ENCODE measurements at regions not wholly inside any gene's neighbourhood (a gene's known extent, or its start where the extent isn't known, plus 50 kb on each side); places are given as distances from the start of the nearest gene placed in this dataset.

- no peak for TF ChIP-seq RFX5 (IDR thresholded peaks at IDR 0.05; ENCODE audit: borderline replicate concordance, low read depth, low read length)
- TF ChIP-seq CBX5 (IDR thresholded peaks at IDR 0.05; ENCODE audit: low read depth, low read length): no peak
- TF ChIP-seq SP1 (IDR thresholded peaks at IDR 0.05; ENCODE audit: low read depth, low read length): no peak
- TF ChIP-seq CHD2 (IDR thresholded peaks at IDR 0.05; ENCODE audit: low read length): no peak
- no peak for TF ChIP-seq BACH1 (IDR thresholded peaks at IDR 0.05; ENCODE audit: low read length)
- TF ChIP-seq EGR1 (IDR thresholded peaks at IDR 0.05; ENCODE audit: borderline replicate concordance, low read depth, low read length): no peak
Measured at GRCh38 chr10:88115407-88115806, 252.0 kb downstream of the PTEN start (continued).

All from H1 (cell line).